ENCODE measurements at regions not wholly inside any gene's neighbourhood (a gene's known extent, or its start where the extent isn't known, plus 50 kb on each side); places are given as distances from the start of the nearest gene placed in this dataset.

DNA sequence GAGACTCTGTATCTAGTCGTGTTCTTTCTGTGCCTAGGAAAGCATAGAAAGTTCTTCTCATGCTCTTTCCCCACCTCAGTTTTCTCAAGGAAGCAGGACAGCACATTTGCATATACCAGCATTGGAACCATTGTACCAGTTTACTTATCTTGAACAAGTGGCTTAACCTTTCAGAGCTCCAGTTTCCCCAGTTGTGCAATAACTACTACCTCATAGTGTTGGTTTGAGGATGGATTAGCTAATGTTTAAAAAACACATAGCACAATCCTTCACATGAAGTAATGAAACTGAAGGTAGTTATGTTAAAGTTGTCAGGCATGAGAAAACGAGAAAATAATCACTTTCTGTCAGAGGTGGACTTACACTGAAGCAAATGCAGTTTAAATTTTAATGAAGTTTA is 92.2 kb upstream of the H2AZ1 start:
- TF ChIP-seq TAF1 (IDR thresholded peaks at IDR 0.05; ENCODE audit: borderline replicate concordance, insufficient read depth, low read length) (no peak), FOXP2 (optimal IDR thresholded peaks at IDR 0.05; ENCODE audit: borderline replicate concordance, extremely low read depth, extremely low read length, insufficient read depth) (no peak), POLR2AphosphoS5 (IDR thresholded peaks at IDR 0.05; ENCODE audit: low read depth, low read length) (no peak), SIN3A (IDR thresholded peaks at IDR 0.05; ENCODE audit: borderline replicate concordance, insufficient read depth, low read length) (no peak)
- TF ChIP-seq, protein P1, sequence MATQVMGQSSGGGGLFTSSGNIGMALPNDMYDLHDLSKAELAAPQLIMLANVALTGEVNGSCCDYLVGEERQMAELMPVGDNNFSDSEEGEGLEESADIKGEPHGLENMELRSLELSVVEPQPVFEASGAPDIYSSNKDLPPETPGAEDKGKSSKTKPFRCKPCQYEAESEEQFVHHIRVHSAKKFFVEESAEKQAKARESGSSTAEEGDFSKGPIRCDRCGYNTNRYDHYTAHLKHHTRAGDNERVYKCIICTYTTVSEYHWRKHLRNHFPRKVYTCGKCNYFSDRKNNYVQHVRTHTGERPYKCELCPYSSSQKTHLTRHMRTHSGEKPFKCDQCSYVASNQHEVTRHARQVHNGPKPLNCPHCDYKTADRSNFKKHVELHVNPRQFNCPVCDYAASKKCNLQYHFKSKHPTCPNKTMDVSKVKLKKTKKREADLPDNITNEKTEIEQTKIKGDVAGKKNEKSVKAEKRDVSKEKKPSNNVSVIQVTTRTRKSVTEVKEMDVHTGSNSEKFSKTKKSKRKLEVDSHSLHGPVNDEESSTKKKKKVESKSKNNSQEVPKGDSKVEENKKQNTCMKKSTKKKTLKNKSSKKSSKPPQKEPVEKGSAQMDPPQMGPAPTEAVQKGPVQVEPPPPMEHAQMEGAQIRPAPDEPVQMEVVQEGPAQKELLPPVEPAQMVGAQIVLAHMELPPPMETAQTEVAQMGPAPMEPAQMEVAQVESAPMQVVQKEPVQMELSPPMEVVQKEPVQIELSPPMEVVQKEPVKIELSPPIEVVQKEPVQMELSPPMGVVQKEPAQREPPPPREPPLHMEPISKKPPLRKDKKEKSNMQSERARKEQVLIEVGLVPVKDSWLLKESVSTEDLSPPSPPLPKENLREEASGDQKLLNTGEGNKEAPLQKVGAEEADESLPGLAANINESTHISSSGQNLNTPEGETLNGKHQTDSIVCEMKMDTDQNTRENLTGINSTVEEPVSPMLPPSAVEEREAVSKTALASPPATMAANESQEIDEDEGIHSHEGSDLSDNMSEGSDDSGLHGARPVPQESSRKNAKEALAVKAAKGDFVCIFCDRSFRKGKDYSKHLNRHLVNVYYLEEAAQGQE (IDR thresholded peaks at IDR 0.05; ENCODE audit: insufficient read depth in 1 of 2, low read depth in 2 of 2, low read length in 2 of 2) = no peak

DNA sequence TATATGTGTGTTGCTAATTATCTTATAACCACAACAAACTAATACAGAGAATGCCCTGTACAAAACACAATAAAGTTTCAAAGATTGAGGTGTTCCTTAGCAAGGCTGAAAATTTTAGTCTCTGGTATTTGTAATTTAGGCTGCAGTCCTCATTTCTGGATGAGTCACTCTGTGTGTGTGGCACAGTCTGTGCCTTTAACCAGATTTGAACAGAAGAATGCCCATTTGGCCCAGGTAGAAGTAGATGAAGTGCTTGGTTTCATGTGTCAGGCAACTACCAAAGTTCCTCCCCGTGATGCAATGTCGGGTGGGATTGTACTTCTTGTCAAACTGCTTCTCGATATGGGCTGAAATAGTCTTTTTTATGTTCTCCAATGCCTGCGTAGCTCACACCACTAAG is 91.6 kb upstream of the H2AZ1 start:
- TF ChIP-seq SIN3A (IDR thresholded peaks at IDR 0.05; ENCODE audit: borderline replicate concordance, insufficient read depth, low read length) (no peak), TAF1 (IDR thresholded peaks at IDR 0.05; ENCODE audit: borderline replicate concordance, insufficient read depth, low read length) (no peak), POLR2AphosphoS5 (IDR thresholded peaks at IDR 0.05; ENCODE audit: low read depth, low read length) (no peak), FOXP2 (optimal IDR thresholded peaks at IDR 0.05; ENCODE audit: borderline replicate concordance, extremely low read depth, extremely low read length, insufficient read depth) (no peak)
- TF ChIP-seq, protein P1 (IDR thresholded peaks at IDR 0.05; ENCODE audit: insufficient read depth in 1 of 2, low read depth in 2 of 2, low read length in 2 of 2) = no peak

DNA sequence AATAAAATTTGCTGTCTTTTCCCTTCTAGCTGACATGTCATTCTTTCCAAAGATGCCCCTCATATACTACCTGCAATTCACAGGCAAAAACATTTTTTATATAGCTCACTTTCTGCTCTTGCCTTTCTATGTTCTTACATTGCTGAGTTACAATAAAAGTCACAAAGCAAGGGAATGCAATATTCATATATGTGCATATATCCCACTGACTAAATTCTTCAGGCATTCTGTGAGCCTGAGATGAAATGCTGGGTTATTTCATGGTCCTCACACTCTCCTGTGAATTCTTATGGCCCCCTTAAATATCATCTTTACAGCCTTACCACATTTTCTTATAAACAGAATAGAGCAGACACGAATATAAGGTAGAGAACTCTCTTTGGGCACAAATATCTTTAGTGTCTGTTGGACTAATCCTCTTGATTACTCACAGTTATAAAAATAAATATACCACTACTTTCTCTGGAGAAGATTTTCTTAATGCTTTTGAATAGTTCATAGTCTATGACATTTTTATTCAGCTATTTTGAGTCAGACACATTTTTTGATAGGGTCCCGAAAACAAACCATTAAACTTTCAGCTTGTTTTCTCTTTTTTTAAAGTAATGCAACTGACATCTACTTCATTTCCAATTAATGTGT is 84.1 kb upstream of the H2AZ1 start:
- no peak for TF ChIP-seq TAF1 (IDR thresholded peaks at IDR 0.05; ENCODE audit: borderline replicate concordance, insufficient read depth, low read length)
- TF ChIP-seq SIN3A (IDR thresholded peaks at IDR 0.05; ENCODE audit: borderline replicate concordance, insufficient read depth, low read length) = no peak
- TF ChIP-seq POLR2AphosphoS5 (IDR thresholded peaks at IDR 0.05; ENCODE audit: low read depth, low read length) = no peak
- TF ChIP-seq, protein P1 (IDR thresholded peaks at IDR 0.05; ENCODE audit: insufficient read depth in 1 of 2, low read depth in 2 of 2, low read length in 2 of 2) = no peak
- no peak for TF ChIP-seq FOXP2 (optimal IDR thresholded peaks at IDR 0.05; ENCODE audit: borderline replicate concordance, extremely low read depth, extremely low read length, insufficient read depth)

DNA sequence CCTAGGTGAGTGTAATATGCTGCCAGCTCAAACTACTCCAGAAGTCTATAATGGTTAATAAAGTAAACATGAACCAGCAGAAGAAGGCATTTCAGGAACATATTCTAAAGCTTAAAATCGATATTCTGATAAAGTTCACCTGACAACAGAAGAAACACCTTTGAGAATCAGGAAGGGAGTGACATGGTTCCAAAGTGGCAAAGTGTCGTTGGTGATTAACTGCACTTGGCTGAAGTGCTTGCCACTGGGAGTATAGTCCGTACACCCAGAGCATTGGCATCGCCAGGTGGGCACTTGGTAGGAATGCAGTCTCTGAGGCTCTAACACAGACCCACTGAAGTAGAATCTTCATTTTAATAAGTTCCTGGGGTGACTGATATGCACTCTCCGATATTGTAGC is 76.0 kb upstream of the H2AZ1 start:
- TF ChIP-seq FOXP2 (optimal IDR thresholded peaks at IDR 0.05; ENCODE audit: borderline replicate concordance, extremely low read depth, extremely low read length, insufficient read depth) (no peak), SIN3A (IDR thresholded peaks at IDR 0.05; ENCODE audit: borderline replicate concordance, insufficient read depth, low read length) (no peak), TAF1 (IDR thresholded peaks at IDR 0.05; ENCODE audit: borderline replicate concordance, insufficient read depth, low read length) (no peak), POLR2AphosphoS5 (IDR thresholded peaks at IDR 0.05; ENCODE audit: low read depth, low read length) (no peak)
- TF ChIP-seq, protein P1 (IDR thresholded peaks at IDR 0.05; ENCODE audit: insufficient read depth in 1 of 2, low read depth in 2 of 2, low read length in 2 of 2) = no peak

Data from PFSK-1 (cell line).